Caco-2 (cell line): ENCODE measurements at regions not wholly inside any gene's neighbourhood (a gene's known extent, or its start where the extent isn't known, plus 50 kb on each side); places are given as distances from the start of the nearest gene placed in this dataset.
A peak's percentile ranks its signal among the peaks of the same experiment; 100 is the strongest.

ENCODE experiments used
- BruUV-seq: library from RNA; stranded (reverse); fragments of 400-500 nt; replicated peaks from 2 replicates; lab custom pipeline; 2021; lab: Mats Ljungman, UMichigan
- CTCF ChIA-PET: fragments of 300-600 bp; sonication (Branson Sonifier 250); formaldehyde crosslinking; loops from one replicate; lab custom pipeline; 2022; ENCODE audit warnings: antibody characterized with exemption; lab: Charles Lee
- POLR2A ChIA-PET: fragments of 300-600 bp; sonication (Branson Sonifier 250); formaldehyde crosslinking; loops from one replicate; lab custom pipeline; 2022; ENCODE audit warnings: antibody characterized with exemption; lab: Charles Lee
- DNase-seq, 2 experiments: peaks; one replicate each; pipeline versions ENCODE4 v3.0.0 to v3.0.0-alpha.2; 2020 to 2022
- H3K27me3 ChIP-seq: replicated peaks from 2 replicates; pipeline ENCODE4 v1.6.0; 2011; ENCODE audit warnings: low read length; ENCODE audit not compliant: control insufficient read depth, insufficient read depth
- H3K36me3 ChIP-seq: 2 replicates; pipeline ENCODE4 v1.5.1; 2011; ENCODE audit warnings: low read length; ENCODE audit not compliant: control insufficient read depth, insufficient read depth
- H3K4me1 ChIP-seq: fragments of 250-450 bp; sonication (Bioruptor Pico); 2 replicates; pipeline ENCODE4 v1.5.1; 2020; ENCODE audit warnings: mild to moderate bottlenecking
- H3K4me3 ChIP-seq: 2 replicates; pipeline ENCODE4 v1.5.1; 2011; ENCODE audit warnings: low read depth, mild to moderate bottlenecking, control low read depth, low read length
- H3K9me3 ChIP-seq: fragments of 250-450 bp; sonication (Bioruptor Pico); 2 replicates; pipeline ENCODE4 v1.5.1; 2020; ENCODE audit warnings: mild to moderate bottlenecking, moderate library complexity
- H3K27ac Mint-ChIP-seq: one replicate; pipeline ENCODE4 v1.8.0; 2022; ENCODE audit warnings: mixed read lengths; ENCODE audit not compliant: unreplicated experiment
- H3K27me3 Mint-ChIP-seq: one replicate; pipeline ENCODE4 v1.8.0; 2022; ENCODE audit warnings: mixed read lengths; ENCODE audit not compliant: insufficient read depth, unreplicated experiment
- H3K36me3 Mint-ChIP-seq: one replicate; pipeline ENCODE4 v1.8.0; 2022; ENCODE audit warnings: mild to moderate bottlenecking, mixed read lengths; ENCODE audit not compliant: insufficient read depth, unreplicated experiment
- H3K4me1 Mint-ChIP-seq: one replicate; pipeline ENCODE4 v1.8.0; 2022; ENCODE audit warnings: low read depth, mixed read lengths; ENCODE audit not compliant: unreplicated experiment
- H3K4me3 Mint-ChIP-seq: one replicate; pipeline ENCODE4 v1.8.0; 2022; ENCODE audit warnings: mild to moderate bottlenecking, moderate library complexity, mixed read lengths; ENCODE audit not compliant: unreplicated experiment
- H3K9me3 Mint-ChIP-seq: one replicate; pipeline ENCODE4 v1.8.0; 2022; ENCODE audit warnings: mixed read lengths; ENCODE audit not compliant: unreplicated experiment
- intact Hi-C: fragments of 100-400 bp; cut with micrococcal nuclease; formaldehyde crosslinking; loops from one replicate; pipeline ENCODE4 v1.10.0; 2022; ENCODE audit not compliant: unreplicated experiment
- TF ChIP-seq, protein P1 (sequence below), 2 experiments: fragments of 200-600 bp in 1 of 2; IDR thresholded peaks; 1 replicate in 1 of 2; 2 replicates in 1 of 2; pipeline versions ENCODE4 v1.5.1 to v1.8.0; 2011 to 2022; ENCODE audit warnings: antibody characterized with exemption in 1 of 2, control low read depth in 1 of 2, inconsistent platforms in 1 of 2, low read depth in 1 of 2, low read length in 1 of 2, mild to moderate bottlenecking in 1 of 2, moderate library complexity in 1 of 2; ENCODE audit not compliant: insufficient read depth in 1 of 2, severe bottlenecking in 1 of 2, unreplicated experiment in 1 of 2

DNA sequence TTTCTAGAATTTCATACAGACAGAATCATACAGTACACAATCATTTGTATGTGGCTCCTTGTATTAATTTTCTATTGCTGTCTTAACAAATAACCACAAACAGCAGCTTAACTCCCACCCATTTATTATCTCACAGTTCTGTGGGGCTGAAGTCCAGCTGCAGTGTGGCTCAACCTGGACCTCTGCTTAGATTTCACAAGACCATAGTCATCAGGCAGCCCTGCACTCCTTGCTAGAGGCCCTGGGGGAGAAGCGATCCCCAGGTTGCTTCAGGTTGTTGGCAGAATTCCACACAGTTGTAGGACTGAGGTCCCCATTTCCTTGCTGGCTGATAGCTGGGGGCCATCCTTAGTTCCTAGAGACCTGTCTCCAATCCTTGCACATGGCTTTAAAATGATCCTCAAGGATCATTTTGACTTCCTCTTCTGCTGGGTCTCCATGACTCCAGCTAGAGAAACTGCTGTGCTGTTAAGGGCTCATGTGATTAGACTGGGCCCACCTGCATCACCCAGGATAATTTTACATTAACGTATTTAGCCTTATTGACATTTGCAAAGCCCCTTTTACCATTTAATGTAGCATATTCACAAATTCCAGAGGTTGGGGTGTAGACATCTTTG, 60.9 kb upstream of the SMAD1 start:
- H3K4me1 Mint-ChIP-seq, result peaks cover 6% of the 10 kb centered on the region
- ChIA-PET POLR2A (no interaction called here), CTCF (no interaction called here)
- H3K36me3 Mint-ChIP-seq, result no peaks in the 10 kb centered on the region
- intact Hi-C loops, result no loop called here
- no peaks in the 10 kb centered on the region for H3K27me3 Mint-ChIP-seq
- TF ChIP-seq, protein P1, sequence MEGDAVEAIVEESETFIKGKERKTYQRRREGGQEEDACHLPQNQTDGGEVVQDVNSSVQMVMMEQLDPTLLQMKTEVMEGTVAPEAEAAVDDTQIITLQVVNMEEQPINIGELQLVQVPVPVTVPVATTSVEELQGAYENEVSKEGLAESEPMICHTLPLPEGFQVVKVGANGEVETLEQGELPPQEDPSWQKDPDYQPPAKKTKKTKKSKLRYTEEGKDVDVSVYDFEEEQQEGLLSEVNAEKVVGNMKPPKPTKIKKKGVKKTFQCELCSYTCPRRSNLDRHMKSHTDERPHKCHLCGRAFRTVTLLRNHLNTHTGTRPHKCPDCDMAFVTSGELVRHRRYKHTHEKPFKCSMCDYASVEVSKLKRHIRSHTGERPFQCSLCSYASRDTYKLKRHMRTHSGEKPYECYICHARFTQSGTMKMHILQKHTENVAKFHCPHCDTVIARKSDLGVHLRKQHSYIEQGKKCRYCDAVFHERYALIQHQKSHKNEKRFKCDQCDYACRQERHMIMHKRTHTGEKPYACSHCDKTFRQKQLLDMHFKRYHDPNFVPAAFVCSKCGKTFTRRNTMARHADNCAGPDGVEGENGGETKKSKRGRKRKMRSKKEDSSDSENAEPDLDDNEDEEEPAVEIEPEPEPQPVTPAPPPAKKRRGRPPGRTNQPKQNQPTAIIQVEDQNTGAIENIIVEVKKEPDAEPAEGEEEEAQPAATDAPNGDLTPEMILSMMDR (IDR thresholded peaks at IDR 0.05; ENCODE audit: insufficient read depth in 1 of 2, low read depth in 1 of 2, low read length in 1 of 2, severe bottlenecking in 1 of 2, unreplicated experiment in 1 of 2), result no peak
- no TSS peak for BruUV-seq
- H3K27ac Mint-ChIP-seq, result no peak overlapping the region
- Histone ChIP-seq H3K4me1 (peaks cover 5% of the 10 kb centered on the region; the same call in 1 of the 2 replicates), H3K4me3 (no peak overlapping the region), H3K36me3 (no peaks in the 10 kb centered on the region), H3K27me3 (no peaks in the 10 kb centered on the region), H3K9me3 (peaks cover 10% of the 10 kb centered on the region; the same call in 1 of the 2 replicates)
- no peak overlapping the region for H3K4me3 Mint-ChIP-seq
- peaks cover 12% of the 10 kb centered on the region for H3K9me3 Mint-ChIP-seq
- peak; percentile 27 to 63 for DNase-seq

DNA sequence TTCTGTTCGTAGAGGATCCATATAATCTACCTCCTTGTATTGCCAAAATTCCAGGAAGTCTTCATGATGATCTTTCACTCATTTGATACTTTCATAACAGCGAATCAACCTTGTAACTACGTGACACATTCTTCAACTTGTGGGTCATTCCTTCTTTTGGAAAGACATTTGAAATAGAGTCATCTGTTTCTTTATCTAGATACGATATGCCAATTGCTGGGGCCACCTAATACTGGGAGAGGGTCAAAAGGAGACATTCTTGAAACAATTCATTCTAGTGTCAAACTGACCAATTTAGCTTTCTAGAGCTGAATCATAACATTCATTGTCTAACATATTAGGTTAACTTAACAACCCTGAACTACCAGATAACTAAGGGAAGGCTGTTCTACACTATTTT, 62.9 kb upstream of the SMAD1 start:
- Histone ChIP-seq H3K4me1 (peaks cover 5% of the 10 kb centered on the region; the same call in 1 of the 2 replicates), H3K36me3 (no peaks in the 10 kb centered on the region), H3K4me3 (no peak overlapping the region), H3K9me3 (no peaks in the 10 kb centered on the region), H3K27me3 (no peaks in the 10 kb centered on the region)
- Mint-ChIP-seq H3K36me3 (no peaks in the 10 kb centered on the region), H3K27ac (no peak overlapping the region), H3K9me3 (peaks cover 2% of the 10 kb centered on the region), H3K27me3 (no peaks in the 10 kb centered on the region), H3K4me3 (no peak overlapping the region), H3K4me1 (peaks cover 6% of the 10 kb centered on the region)
- TF ChIP-seq, protein P1 (IDR thresholded peaks at IDR 0.05; ENCODE audit: insufficient read depth in 1 of 2, low read depth in 1 of 2, low read length in 1 of 2, severe bottlenecking in 1 of 2, unreplicated experiment in 1 of 2), result no peak
- POLR2A ChIA-PET, result no interaction called here
- no peak for DNase-seq
- CTCF ChIA-PET, result no interaction called here
- intact Hi-C loops, result no loop called here
- BruUV-seq, result no TSS peak

GRCh38 chr4:145417348-145418130, 64.1 kb upstream of the SMAD1 start:
- H3K4me3 ChIP-seq, result no peak overlapping the region
- Mint-ChIP-seq H3K27ac (no peak overlapping the region), H3K27me3 (no peaks in the 10 kb centered on the region), H3K36me3 (no peaks in the 10 kb centered on the region), H3K4me3 (no peak overlapping the region), H3K9me3 (no peaks in the 10 kb centered on the region), H3K4me1 (peaks cover 6% of the 10 kb centered on the region)
- DNase-seq, result no peak
- H3K4me1 ChIP-seq, result peaks cover 5% of the 10 kb centered on the region; the same call in 1 of the 2 replicates
- no peaks in the 10 kb centered on the region for H3K9me3 ChIP-seq
- H3K36me3 ChIP-seq, result no peaks in the 10 kb centered on the region
- CTCF ChIA-PET, result no interaction called here
- intact Hi-C loops, result no loop called here
- BruUV-seq, result no TSS peak
- no peaks in the 10 kb centered on the region for H3K27me3 ChIP-seq
- POLR2A ChIA-PET, result no interaction called here
- TF ChIP-seq, protein P1 (IDR thresholded peaks at IDR 0.05; ENCODE audit: insufficient read depth in 1 of 2, low read depth in 1 of 2, low read length in 1 of 2, severe bottlenecking in 1 of 2, unreplicated experiment in 1 of 2), result no peak
